Activated CD8-positive, alpha-beta memory T cell treated with anti-CD3 and anti-CD28 coated beads for 24 hours (primary cell): ENCODE measurements at regions not wholly inside any gene's neighbourhood (a gene's known extent, or its start where the extent isn't known, plus 50 kb on each side); places are given as distances from the start of the nearest gene placed in this dataset.

Experiments used
- DNase-seq: peaks from one replicate; pipeline ENCODE4 v3.0.0-alpha.2; 2020

DNA sequence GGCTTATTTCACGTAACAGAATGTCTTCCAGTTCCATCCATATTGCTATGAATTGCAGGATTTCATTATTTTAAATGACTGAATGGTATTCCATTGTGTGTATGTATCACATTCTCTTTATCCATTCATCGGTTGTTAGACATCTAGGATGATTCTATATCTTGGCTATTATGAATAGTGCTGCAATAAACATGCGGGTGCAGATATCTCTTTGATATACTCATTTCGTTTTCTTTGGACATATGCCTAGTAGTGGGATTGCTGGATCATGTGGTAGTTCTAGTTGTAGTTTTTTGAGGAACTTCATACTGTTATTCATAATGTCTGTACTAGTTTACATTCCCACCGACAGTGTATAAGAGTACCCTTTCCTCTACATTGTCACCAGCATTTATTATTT lies 460.5 kb downstream of the MAN2A1 start:
- no peak for DNase-seq

DNA sequence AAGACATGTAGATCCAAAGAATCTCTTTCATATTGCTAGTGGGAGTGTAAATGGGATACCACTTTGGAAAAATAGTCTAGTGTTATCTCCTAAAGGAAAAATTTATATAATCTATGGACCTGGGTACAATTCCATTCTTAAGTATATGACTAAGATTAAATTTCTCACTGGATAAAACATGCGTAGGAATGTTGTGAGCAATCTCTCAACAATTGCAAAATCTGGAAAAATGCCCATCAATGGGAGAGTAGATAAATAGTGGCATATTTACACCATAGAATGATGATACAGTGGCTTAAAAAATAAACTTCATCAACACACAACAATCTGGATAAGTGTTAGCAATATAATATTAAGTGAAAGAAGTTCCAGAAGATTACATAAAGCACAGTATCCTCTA lies 469.5 kb downstream of the MAN2A1 start:
- DNase-seq = no peak

DNA sequence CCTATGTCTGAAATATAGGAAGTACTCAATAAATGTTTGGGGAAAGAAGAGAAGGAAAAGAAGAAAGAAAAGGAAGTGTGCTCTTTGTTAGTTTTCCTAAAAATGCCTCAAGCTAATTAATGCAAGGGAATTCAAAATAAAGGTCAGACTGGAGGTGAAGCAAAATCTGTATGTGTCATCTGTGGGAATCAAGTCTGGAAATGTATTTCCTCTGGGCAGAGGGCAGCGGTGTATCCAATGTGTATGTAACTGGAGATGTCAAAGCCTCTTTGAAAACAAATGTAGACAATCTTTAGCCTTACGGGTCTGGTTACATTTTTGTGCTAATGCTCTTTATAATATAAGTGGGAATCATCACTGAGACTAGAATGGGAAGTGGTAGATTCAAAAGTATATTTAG lies 471.4 kb downstream of the MAN2A1 start:
- DNase-seq = no peak

DNA sequence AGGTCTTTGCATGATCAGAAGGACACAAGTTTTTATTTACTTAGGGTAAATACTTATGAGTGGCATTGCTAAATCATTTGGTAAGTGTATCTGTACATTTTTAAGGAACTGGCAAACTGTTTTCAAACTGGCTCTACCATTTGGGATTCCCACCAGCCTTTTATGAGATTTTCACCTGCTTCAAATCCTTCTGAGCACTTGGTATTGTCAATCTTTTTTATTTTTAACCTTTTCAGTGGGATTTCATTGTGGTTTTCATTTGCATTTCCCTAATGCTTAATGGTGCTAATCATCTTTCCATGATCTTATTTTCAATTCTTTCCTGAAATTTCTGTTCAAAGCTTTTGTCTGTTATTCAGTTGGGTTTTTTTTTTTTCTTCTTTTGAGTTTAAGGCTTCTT lies 475.6 kb downstream of the MAN2A1 start:
- no peak for DNase-seq

DNA sequence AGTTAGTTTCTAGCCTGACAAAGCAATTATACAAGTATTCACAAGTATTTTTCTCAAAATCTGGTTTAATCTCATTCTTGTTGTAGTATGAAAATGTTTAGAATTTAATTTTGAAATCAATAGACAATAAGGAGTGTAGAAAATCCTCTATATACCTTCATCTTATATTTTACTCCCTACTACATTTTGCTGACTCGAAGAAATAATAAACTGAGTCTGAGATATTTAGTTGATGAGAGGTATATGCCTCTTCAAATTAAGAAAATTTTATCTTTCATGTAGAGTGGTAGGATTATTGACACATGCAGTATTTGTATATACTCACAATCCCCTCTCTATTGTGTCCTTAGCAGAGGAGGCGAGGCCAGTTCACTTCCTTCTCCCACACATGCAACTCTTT lies 477.7 kb downstream of the MAN2A1 start:
- no peak for DNase-seq

DNA sequence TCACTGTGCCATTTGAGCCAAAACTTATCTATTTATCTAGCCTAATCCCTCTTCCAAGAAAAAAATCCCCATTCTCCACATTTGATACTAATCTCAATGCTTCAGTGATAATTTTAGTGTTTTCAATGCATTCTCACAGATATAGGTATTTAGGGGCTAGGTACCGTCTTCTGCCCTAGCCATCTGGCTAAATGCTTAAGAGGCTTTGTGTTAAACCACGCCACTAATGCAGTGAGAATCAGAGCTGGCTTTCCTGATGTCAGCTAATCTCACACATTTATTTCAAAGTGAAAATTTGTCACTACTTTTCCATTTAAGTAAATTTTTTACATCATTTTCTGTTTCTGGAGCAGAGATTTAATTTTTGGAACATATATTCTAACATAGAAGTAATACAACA lies 479.7 kb downstream of the MAN2A1 start:
- DNase-seq = no peak

DNA sequence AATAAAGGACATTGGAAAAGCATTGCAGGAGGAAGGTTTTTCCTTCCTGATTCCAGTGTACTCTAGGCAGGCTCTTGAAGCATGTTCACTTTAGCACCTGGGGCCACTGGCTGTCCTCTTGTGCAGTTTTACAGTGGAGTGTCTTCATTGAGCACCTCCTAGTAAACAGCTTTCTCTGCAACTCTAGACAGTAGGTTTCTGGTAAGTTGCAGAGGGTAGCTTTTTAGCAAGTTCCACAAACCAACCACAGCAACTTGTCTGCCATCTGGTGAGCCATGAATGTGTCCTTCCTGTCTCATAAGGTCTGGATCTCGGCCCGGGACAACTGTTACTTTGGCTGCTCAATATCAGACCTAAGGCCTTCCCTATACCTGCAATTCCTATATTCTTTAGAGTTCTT lies 488.0 kb downstream of the MAN2A1 start:
- no peak for DNase-seq

DNA sequence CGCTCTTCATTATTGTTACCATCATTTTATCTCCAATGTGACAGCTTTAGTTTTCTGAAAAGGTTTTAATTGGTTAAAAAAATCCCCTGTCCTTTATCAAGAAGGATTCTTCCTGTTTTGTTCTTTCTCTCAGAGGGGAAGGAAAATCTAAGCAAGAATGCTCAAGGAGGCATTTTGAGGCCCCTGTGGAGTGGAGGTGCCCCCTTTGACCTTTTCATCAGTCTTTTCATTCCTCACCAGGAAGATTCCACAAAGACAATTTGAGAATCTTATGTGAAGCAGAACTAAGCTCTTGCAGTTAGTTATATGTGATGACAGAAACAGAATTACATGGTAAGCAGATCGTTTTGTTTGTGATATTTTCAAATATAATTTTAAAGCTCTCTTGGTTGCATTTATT lies 489.6 kb downstream of the MAN2A1 start:
- no peak for DNase-seq

DNA sequence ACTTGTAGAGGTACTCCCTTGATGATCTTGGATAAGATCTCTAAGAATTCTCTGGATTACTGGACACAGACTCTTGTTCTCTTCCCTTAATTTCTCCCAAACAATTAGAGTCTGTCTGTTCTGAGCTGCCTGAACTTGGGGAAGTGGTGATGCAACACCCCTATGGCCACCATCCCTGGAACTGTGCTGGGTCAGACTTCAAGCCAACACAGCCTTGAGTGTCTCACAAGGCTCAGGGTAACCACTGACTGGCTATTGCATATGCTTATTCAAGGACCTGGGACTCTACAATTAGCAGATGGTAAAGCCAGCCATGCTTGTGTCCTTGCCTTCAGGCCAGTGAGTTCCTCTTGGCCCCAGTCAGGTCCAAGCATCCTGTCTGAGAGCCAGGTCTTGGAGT lies 504.5 kb downstream of the MAN2A1 start:
- DNase-seq = no peak

DNA sequence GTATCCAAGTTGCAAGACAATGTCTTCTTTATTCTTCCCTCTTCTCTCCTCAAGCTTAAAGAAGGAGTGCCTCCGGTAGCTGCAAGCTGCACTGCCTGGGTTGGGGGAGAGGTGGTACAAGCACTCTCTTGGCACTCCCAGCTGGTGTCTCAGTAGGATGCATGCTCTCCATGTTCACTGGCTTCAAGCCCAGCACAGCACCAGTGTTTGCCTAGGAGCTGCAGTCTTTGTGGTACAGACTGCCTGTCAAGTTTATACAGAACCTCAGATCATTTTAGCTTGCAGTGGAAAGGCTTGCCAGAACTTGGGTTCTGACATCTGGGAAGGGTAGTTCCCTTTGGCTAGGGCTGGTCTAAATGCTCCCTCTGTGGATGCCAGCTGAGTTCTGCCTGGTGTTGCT lies 505.6 kb downstream of the MAN2A1 start:
- DNase-seq = no peak

DNA sequence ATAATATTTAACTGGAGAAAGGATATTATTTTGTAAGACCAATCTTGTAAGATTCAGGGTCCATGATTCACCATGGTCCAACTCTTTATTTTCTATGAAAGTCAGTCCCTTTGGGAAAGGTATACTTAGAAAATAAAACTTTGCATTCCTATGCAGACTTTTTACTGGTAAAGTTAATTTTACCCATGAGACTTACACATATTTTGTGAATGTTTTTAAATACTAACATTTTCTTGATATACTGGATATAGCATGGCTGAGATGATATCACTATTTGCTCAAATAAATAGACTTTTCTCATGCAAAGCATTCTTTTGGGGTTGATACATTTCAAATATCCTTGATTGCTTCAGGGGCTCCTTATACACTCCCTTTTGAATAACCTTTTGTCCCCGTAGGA lies 512.1 kb downstream of the MAN2A1 start:
- DNase-seq = no peak

DNA sequence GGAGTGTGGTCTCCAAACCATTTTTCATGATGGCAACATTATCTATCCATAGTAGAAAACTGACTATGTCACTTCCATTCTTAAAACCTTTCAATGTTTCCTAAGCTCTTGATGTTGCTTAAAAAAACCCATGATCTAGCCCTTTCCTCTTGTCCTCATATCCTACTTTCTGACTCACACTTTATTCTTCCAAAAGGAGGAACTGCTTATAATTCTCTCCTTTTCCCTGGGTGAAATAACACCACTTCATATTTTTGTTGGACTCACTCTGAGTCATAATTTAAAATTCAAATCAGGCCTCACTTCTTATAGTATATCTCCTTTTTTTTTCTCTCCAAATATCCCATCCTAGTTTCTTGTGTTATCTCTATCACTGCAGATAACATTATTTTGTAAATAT lies 513.9 kb downstream of the MAN2A1 start:
- DNase-seq = no peak

DNA sequence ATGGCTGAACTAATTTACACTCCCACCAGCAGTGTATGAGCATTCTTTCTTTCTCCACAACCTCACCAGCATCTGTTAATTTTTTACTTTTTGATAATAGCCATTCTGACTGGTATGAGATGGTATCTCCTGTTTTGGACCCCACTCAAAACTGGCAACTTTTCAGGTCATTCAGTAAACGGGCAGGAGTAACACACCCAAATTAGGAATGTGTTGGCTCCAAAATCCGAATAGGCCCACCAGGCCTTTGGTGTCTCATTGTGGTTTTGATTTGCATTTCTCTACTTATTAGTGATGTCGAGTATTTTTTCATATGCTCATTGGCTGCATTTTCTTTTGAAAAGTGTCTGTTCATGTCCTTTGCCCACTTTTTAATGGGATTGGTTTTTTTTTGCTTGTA lies 517.1 kb downstream of the TMEM232 start:
- no peak for DNase-seq

DNA sequence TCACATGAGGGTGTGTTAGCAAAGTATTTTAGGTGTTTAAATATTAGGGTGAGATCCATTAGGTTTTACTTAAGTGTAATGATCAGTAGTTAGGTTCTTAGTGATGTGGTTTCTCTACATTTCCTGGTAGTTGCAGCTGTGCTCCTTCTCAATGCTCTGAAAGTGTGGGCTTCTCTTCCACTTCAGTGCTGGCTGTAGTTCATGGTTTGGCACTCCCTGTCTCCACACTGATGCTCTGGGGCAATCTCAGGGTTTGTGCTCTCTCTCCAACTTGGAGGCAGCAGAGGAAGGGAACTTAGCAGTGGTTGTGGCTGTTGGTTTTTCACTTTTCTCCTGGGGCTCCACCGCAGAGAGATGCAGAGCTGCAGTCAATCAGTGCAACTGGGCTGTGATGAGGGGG lies 507.5 kb downstream of the TMEM232 start:
- DNase-seq = no peak

DNA sequence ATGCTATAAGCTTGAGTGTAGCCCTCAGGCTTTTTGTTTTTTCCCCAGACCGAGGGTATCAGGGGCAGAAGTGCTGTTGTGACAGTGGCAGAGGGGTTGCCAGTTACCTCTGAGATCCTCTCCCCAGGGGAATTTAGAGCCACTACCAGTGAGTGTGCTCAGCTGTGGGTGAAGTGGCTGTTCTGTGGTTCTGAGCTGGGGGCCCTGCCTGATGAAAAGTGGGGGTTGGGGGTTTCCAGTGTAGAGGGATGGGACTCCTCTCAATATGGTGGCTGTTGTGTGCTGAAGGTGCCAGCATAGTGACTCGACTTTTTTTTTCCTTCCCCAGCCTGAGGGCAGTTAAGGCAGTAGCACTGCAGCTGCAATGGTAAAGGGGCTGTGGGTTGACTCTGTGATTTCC lies 506.7 kb downstream of the TMEM232 start:
- no peak for DNase-seq

DNA sequence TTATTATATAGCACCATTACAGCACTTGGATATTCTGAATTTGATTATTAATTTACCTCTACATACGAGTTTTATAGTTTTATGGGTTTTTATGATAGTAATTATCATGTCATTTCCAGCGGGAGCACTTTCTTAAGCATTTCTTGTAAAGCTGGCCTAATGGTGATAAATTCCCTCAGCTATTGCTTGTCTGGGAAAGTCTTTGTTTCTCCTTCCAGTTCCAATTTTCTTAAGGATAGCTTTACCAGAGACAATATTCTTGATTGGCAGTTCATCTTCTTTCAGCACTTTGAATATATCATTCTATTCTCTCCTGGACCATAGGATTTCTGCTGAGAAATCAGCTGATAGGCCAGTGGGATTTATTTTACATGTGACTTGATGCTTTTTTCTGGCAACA lies 505.4 kb downstream of the TMEM232 start:
- no peak for DNase-seq

DNA sequence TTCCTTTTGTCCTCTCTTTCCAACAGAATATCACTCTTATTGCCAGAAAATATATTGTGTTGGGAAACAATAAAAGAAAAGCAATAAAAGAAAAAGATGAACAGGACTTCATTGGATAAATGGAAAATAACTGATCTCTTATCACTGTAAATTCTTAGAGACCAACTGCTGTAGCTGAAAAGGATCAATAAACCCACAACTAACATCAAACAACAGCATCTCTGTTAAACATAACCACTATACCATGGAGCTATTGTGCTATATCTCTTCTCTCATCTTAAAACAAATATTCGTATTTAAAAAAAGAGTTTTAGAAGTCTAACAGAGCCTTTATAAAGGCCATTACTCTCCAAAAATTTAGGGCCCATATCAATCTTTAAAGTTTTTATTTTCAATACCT lies 502.4 kb downstream of the TMEM232 start:
- no peak for DNase-seq

DNA sequence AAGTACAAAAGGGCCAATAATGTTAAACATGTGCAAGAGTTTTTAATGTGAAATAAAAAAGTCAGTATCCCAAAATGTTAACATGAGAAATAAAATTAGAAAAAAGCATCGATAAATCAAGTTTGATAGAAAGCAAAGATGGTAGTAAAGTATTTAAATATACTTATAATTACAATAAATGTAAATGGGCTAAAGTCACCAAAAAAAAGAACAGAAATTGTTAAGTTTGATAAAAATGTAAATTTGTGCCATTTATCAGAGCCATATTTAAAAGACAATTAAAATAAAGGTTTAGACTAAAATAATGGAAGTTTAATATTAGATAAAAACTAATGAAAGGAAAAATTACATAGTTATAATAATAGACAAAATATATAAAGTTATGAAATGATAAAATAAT lies 500.5 kb downstream of the TMEM232 start:
- no peak for DNase-seq

DNA sequence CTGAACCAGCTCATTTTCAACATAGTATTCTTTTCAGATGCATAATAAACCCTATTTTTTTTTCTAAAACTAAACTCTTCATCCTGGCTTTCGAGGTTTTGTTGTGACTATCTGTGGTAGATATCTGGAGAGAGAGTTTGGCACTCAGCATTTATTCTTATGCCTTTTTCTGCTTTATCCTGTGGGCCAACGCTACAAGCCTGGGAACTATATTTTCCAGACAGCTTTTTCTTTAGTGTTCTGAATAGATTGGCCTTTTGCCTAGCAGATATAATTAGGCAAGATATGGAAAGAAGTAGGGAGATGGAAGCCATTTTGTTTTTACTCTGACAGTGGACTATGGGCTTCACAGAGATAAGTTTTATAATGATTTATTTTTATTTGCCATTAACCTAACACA lies 486.7 kb downstream of the TMEM232 start:
- no peak for DNase-seq

DNA sequence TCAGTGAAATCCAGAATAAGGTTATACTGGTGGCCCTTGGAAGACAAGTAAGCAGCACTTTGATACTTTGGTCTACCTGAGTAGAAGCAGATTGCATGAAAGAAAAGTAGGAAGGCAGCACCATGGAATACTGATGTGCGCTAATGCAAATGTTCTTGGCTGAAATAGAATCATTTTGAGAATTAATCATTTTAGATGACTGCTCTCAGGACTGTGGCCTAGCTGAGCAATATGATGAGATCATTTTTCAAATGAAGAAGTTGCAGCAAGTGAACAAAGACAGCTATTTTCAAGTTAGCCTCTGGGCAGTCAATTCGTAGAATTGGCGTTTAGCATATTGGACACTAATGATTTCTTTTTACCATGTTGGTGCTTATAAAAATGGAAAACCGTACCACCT lies 483.5 kb downstream of the TMEM232 start:
- no peak for DNase-seq

DNA sequence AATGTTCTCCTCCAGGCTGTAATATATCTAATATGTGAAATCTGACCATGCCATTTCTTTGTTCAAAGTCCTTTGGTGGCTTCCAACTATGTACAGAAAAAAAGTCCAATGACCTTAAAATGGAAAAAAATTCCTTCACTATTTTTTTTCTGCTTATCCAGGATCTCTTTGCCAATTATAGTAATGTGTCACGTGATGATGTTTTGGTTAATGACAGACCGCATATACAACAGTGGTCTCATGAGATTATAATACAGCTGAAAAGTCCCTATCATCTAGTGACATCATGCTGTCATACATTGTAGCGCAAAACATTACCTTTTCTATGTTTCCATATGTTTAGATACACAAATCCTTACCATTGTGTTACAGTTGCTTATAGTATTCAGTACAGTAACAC lies 477.6 kb downstream of the TMEM232 start:
- DNase-seq = no peak

DNA sequence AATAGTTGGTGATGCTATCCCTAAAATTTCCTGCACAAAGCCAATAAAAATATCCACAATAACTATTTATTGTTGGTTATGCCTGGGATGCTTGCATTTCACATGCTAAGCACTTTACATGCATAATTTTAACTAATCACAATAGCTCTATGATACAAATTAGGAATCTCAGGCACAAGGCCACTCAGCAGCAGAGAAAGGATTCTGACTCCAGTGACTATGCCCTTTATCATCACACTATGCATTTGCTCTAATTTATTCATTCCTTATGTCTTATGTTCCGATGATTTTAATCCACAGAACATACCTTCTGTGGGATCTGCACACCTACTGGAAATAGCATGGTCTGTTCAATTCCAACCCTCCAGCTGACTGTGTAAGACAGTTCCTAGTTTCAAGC lies 476.1 kb downstream of the TMEM232 start:
- DNase-seq = no peak

DNA sequence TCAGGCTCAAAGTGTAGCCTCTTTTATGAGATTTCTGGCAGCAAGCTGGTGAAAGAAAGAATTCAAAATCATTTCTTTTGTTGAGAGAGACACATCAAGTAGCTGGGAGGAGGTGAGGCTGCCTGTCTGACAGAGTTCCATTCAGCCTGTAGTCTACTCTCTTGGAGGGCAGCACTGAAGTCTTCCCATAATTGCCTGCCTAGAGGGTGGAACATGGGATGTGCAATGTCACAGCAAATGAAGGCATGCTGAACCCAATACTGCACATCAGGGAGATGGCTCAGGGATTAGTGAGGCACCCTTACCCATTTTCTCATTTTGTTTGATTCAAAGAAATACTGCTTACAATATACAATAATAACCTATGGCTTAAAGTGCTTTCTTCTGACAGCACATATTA lies 475.7 kb downstream of the TMEM232 start:
- DNase-seq = no peak

DNA sequence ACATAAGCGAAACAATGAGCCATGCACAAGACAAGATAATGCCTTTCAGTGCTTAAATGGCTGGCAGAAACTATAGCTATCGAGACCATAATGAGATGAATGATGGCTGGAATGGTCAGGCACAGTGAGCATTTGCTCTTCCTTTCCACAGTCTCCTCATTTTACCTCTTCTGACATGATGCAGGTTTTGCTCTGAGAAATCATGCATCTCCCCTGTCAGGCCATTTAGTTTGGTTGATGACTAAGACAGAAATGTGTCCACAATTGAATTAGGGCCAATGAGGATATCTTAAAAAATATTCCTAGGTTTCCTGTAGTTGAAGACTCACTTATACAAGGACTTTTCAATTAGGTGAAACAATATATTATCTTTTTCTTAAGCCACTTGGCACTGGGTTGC lies 475.1 kb downstream of the TMEM232 start:
- DNase-seq = no peak

DNA sequence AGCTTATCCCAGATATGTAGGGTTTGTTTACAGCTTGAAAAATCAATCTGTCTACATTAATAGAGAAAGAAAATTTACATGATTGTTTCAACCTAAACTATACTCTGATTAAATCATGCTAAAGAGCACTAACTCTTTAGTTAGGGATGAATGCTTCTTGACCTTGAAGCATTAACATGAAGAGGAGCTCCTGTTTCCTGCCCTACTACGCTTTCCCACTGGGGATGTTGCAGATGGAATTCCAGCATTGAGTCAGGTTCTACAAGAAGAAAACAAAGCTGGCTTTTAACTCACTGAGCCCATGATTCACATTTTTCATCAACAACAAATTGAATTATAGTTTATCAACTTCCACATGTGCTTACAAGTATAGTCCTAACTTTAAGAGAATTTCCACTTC lies 471.3 kb downstream of the TMEM232 start:
- no peak for DNase-seq

DNA sequence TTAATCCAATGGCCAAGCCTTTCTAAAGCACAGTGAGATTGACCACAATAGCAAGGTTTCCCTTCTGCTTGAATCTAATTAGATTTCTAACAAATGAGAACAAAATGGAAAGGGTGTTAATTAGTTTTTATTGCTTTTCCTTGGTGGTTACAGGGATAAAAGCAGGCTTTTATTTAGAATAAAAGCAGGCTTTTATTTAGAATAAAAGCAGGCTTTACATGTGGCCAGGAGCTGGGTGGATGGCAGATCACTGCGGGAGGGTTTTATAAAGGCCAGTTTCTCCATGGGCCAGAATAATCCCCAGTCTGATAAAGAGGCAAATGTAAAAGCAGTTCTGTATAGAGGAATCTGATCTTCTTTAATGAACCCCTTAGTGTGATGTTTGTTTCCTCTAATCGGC lies 470.2 kb downstream of the TMEM232 start:
- DNase-seq = no peak

DNA sequence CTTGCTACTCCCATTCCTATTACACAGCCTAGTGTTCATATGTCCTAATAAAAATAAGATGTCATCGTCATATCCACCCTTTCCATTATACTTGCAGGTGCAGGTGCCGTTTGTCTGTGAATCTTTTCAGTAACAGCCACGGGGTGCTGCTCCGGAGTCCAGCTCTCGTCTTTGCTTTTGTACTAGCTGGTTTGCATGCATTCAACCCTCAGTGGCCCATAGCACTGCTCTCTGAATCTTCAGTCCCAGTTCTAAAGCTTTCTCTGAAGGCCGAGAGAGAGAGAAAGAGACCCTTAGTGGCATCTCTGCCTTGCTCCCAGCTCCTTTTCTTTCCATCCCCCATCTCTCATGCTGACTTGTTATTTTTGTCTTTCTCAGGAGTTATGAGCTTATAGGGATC lies 468.5 kb downstream of the TMEM232 start:
- DNase-seq = no peak
